SK-MEL-5 (cell line): ENCODE measurements at regions not wholly inside any gene's neighbourhood (a gene's known extent, or its start where the extent isn't known, plus 50 kb on each side); places are given as distances from the start of the nearest gene placed in this dataset.
"Not testable (repeated sequence)": the region's sequence is repeated elsewhere in the genome, so short reads cannot be mapped to it uniquely, and the experiment has no call there.

ENCODE experiments used
- DNase-seq: peaks from one replicate; pipeline ENCODE4 v3.0.0-alpha.2; 2016; ENCODE audit warnings: low read depth, low spot score
- in situ Hi-C: cut with HindIII; loops from 2 replicates; pipeline ENCODE4 v1.10.0; 2016; ENCODE audit warnings: low sequenced_read_pairs, high pct_unique_total_duplicates, low pct_unique_long_range_greater_than_20kb

DNA sequence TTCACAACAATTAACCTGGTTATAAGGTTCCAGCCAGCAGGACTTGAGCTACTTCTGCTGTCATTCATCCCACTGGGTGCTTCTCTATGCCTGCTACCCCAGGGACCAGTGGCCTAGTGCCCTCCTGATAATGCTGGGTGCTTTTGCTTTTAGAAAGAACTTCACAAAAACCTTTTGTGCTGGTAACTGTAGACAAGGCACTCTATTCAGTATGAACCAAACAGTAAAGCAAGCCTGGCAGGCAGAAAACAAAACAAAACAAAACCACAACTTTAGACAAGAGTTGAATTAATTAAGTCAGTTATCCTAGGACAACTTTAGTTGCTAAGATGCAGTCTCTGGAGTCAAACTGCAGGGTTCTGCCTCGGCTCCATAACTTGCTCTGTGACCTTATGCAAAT lies 61.9 kb upstream of the ADGRL2 start:
- peak; percentile 4 for DNase-seq
- in situ Hi-C loops: no loop called here

DNA sequence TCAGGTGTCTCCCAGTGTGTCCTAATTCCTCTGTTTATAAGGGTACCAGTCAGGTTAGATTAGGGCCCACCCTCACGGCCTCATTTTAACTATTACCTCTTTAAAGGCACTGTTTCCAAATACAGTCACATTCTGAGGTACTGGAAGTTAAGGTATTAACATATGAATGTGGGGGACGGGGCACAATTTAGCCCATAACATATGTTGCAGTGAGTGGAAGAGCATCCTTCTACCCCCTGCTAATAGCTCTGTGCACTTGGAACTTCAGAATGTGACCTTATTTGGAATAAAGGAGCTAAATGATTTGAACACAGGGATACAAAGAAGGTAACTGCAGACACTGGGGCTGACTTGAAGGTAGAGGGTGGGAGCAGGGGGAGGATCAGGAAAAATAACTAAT lies 67.3 kb upstream of the ADGRL2 start:
- DNase-seq: no peak
- in situ Hi-C loops: no loop called here

DNA sequence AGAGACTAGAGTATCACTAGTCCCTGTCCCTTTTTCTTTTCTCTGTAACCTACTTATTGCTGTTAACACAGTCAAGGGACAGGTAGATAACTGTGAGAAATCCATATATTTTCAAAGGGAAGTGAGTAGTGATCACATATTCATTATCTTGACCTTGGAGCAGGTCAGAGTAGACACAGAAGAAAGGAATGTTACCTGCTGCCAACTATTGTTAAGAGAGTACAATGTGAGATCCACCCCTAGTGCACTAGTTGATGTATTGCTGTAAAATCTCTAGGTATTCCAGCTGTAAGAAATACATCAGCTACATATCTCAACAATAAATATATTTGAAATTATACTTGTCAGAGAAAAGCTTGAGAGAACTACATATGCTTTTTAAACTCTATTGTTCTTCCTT lies 68.7 kb upstream of the ADGRL2 start:
- no peak for DNase-seq
- in situ Hi-C loops: no loop called here

DNA sequence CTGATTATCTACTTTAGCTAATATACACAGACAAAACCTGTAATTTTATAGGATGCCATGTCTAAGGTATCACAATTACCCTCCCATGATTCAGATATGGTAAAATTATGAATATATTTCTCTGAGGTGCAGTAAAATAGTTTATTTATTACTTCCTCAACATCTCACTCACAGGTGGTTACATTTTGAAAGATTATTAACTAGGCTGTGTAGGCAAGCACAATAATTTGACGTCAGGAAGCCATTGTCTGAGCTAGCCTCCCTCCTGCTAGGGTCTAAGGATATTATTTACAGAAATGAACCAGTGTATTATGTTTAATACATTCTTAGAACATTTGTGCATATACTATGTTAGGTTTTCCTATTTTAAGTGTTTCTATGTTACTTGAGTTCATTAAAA lies 69.9 kb upstream of the ADGRL2 start:
- in situ Hi-C loops: no loop called here
- DNase-seq: no peak

DNA sequence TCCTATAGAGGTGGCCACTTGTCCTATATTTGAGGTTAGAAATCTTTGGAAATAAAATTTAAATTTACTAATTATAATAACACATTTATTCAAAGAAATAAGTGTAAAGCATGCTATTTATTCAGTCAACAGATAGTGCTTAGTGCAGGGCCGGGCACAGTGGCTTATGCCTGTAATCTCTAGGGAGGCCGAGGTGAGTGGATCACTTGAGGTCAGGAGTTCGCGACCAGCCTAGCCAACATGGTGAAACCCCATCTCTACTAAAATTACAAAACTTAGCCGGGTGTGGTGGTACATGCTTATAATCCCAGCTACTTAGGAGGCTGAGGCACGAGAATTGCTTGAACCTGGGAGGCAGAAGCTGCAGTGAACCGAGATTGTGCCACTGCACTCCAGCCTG lies 70.4 kb upstream of the ADGRL2 start:
- in situ Hi-C loops: not testable (repeated sequence)

DNA sequence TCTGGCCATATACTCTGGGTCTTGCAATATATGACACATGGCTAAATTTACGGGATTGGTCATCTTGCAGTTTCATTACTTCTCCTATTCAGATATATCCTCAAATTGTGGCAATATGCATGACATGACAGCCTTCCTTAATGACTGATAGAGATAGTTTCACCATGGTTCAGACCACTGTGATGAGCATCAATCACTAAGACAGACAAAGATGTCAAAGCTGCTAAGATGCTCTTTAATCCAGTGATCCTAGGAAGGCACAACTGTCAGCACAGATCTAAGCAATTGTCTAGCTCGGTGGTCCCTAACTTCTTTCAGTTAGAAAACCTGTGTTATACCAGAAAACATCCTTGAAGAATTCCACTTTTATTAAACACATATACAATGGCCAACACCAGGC lies 70.9 kb upstream of the ADGRL2 start:
- in situ Hi-C loops: no loop called here
- no peak for DNase-seq

More for the DNA sequence above, 70.4 kb upstream of the ADGRL2 start:
- DNase-seq: not testable (repeated sequence)

DNA sequence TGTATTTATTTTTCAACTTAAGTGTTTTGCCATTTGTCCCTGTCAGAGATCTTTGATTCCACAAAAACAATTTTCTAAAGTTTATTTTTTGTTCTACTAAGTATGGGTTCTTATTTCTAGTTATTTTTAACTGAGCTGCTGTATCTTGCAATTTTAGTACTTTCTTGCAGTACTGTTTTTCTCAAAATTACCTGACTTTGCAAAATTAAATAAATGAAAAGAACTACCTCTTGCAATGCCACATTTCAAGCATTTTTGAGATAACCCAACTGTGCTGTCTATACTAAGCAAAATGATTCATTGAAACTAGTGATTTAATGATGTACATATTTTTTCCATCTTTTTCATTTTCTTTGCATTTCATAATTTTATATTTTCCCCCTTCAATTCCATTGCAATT lies 71.5 kb upstream of the ADGRL2 start:
- DNase-seq: no peak
- in situ Hi-C loops: no loop called here

DNA sequence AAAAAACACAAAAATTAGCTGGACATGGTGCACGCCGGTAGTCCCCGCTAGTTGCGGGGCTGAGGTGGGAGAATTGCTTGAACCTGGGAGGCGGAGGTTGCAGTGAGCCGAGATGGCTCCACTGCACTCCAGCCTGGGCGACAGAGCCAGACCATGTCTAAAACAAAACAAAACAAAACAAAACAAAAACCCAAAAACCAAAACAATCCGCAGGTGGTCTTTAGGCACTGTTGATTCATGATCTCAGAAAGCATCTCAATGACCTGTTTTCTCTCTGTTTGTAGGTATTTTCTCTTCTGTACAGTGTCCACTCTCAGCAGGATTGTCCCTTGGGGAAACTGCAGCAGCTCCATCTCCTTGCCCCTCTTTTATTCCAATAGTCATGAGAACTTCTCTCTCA lies 74.9 kb upstream of the ADGRL2 start:
- no peak for DNase-seq
- in situ Hi-C loops: no loop called here

DNA sequence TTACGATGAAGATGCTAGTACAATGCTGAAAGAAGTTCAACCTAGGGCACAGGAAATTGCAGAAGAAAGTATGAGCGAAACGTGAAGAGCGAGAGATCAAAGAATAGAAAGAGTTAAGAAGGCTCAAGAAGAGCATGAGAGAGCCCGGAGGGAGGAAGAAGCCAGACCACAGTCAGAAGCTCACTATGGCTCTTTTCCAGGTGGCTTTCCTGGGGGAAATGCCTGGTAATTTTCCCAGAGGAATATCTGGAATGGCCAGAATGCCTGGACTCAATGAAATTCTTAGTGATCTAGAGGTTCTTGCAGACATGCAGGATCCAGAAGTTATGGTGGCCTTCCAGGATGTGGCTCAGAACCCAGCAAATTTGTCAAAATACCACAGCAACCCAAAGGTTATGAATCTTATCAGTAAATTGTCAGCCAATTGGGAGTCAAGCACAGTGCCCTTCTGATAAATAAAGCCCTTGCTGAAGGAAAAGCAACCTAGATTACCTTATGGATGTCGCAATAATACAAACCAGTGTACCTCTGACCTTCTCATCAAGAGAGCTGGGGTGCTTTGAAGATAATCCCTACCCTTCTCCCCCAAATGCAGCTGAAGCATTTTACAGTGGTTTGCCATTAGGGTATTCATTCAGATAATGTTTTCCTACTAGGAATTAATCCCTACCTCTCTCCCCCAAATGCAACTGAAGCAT lies 78.0 kb upstream of the ADGRL2 start:
- in situ Hi-C loops, DNase-seq: not testable (repeated sequence)

DNA sequence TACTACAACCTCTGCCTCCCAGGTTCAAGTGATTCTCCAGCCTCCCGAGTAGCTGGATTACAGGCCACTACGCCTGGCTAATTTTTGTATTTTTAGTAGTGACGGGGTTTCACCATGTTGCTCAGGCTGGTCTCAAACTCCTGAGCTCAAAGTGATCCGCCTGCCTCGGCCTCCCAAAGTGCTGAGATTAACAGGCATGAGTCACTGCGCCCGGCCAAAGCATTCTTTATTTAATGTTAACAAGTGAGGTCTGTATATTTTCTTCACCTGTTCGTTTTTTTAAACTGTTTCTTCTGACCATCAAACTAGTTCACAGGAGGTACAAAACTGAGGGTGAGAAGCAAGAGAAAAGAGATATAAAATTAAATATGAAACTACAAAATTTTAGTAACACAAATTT lies 80.5 kb upstream of the ADGRL2 start:
- DNase-seq, in situ Hi-C loops: not testable (repeated sequence)

DNA sequence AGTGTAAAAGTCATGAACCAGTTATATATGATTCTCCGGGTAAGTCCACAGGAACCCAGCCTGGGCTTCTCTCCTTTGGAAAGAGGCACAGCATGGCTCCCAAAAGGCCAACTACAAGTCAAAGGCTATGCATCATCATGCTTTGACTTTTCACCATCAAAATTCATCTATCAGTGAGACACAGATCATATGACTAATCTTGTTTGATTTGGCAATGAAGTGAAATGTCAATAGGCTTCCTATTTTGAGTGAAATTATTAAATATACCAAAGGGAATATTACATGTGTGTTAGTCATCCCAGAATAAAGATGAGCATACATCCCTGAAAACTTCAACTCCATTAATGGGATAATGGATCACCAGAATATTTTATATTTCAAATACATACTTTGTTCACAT lies 83.5 kb upstream of the ADGRL2 start:
- no peak for DNase-seq
- in situ Hi-C loops: no loop called here

DNA sequence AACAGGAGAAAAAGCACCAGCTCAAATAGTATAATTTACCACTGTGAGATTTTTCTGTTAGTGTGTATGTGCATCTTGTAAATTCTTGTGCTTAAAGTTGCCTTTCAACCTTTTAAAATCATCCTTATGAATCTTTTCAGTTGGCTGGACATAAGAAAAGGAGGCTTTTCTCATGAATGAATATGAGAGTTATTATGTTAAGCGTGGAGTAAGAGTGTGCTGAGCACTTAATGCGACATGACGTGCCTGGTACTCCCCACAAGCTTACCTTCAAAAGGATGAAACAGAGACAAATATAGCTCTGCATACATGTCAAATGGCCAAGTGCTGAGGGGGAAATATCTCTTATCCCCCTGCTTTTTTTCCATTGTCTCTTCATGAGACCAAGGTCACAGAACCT lies 85.3 kb upstream of the ADGRL2 start:
- in situ Hi-C loops: no loop called here
- no peak for DNase-seq

DNA sequence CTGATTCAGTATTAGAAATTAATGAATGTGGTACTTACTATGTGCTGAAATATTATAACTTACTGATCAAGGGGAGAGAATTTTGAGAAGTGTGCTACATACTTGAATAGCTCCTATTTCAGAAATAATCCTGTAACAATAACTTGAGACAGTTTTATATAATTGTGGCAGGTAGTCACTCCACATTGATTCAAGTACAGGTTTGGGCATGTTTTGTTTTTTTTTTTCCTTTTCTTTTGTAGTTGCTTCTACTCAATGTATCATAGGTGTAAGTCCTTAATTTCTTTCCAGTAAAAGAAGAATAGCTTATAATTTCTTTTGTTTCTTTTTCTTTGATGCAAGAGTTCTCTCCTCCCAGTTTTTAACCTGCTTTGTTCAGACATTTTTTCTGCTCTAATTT lies 86.1 kb upstream of the ADGRL2 start:
- in situ Hi-C loops: no loop called here
- DNase-seq: no peak

DNA sequence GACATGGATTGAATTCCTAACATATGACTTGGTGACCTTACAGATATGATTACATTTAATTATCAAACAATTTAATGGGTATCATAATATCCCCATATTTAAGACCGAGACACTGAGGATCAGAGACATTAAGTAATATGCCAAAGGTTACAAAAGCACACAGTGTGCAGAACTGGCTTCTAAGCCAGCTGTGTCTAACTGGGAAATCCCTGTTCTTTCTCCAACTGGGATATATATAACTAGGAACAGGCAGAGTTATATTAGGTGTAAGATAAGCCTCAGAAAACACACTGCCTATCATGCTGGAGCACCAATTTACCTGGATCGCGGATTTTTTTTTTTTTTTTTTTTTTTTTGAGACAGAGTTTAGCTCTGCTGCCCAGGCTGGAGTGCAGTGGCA lies 88.3 kb upstream of the ADGRL2 start:
- in situ Hi-C loops: no loop called here

DNA sequence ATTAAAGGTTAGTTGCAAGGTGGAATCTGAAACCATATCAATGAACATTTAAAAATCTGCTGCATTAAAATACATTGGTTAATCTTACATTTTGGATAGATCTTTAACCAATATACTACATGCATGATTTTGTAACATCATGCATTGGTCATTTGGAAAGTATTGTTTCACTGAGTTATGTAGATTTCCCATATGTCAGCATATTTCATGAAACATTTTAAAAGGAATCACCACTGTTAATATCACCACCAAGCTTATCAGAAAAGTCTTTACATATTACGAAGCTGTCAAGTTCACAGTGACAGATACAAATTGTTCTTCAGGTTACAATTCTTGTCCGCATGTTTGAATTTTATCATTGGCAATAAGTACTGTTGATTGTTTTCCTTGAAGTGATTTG lies 89.9 kb upstream of the ADGRL2 start:
- in situ Hi-C loops: no loop called here

More for the DNA sequence above, 88.3 kb upstream of the ADGRL2 start:
- no peak for DNase-seq

DNA sequence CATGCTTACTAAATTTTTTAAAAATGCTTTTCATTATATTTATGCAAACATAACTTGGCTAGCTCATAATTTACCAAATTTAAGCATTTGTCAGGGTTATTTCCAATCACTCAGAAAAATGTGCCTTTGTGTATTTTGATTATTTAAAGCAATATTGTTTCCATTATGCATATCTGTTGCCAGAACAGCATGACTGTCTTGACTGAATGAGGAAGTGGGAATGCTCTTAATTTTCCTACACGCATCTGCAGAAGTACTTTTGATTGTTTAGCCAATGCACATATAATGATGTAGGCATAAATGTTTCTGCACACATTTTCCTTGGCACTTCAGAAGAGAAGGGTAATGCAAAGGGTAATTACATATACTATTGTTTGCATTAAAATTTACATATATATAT lies 92.5 kb upstream of the ADGRL2 start:
- DNase-seq: no peak
- in situ Hi-C loops: no loop called here

More for the DNA sequence above, 89.9 kb upstream of the ADGRL2 start:
- DNase-seq: no peak

DNA sequence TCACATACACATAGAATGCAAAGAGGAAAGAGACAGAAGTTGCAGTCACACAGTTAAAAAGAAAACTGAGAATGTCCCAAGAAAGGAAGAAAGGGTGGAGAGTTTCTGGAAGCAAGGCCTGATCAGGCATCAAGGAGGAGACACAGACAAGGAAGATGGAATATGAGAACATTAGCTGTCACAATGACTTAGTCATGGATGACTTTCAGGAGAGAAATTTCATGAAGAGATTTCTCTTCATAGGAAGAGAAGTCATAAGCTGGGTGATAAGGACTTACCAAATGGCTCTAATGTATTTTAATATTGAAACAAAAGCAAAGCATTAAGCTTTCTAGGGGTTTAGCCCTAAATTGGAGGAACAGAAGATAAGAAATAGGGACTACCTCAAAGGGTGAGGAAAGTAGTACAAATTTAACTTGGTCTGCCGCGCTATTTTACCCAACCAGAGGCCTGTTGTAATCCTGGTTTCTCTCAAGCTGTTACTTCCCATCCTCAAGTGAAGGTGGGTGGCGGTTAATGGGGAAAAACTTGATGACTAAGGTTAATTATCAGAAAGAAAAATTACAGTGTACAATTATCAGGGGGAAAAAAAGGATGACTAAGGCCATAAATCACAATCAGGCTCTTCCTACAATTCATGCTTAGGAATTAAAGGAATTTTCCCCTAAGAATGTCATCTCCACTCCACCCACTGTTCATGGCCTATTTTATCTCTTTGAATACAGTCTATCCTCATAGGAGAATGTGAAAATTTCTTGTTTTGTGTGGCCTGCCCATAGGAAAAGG lies 93.9 kb upstream of the ADGRL2 start:
- DNase-seq: no peak
- in situ Hi-C loops: no loop called here

DNA sequence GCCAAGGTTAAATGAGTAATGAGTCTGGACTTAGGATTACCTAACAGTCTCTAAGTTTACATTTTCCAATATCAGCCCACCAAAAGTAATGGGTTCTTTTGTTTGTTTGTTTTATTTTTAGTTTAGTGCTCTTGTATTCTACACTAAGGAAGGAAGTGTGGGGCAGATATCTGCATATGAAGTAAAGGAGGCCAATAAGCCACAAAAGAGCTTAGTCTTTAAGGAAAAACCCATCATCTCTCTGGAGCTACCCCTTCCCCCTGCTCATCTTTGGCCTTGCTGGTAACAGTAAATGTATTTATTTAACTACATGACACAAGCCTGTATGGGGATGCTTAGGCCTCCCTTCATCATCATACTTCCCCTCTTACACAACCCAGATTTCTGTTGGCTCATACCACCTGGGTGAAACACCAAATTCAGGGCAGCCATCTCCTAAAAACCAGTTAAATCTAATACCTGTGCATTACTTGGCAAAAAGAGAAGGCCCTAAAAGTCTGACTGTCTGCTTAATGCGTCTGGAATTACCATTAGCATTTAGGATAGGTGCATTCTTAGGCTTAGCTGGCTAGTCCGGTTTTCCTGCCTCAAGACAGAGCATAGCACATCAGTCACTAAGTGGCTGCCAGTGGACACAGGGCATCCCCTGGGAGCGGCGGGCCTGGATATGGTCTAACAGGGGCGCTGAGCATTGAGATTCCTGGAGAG lies 96.8 kb upstream of the ADGRL2 start:
- DNase-seq: no peak
- in situ Hi-C loops: no loop called here

DNA sequence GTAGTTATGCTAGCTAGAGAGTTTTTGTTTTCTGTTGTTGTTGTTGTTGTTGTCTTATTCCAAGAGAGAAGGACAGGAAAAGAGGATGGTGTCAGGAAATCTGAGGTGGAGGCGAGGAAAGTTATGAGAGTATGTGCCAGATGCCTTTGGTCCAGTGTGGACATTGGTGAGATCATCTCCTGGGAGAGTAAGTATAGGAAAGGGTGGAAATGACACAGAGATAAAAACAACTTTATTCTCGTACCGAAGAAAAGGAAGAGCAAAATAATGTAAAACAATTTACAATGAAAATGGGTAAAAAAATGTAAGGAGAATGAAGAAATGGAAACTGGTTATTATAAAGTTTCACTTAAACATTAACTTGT lies 97.4 kb upstream of the ADGRL2 start:
- in situ Hi-C loops: no loop called here
- DNase-seq: no peak
